Smooth muscle cell (in vitro differentiated cells): ENCODE measurements at regions not wholly inside any gene's neighbourhood (a gene's known extent, or its start where the extent isn't known, plus 50 kb on each side); places are given as distances from the start of the nearest gene placed in this dataset.

Experiments
- DNase-seq: peaks from one replicate; lab custom pipeline; 2025; ENCODE audit not compliant: unreplicated experiment; lab: John Stamatoyannopoulos, UW
- H2AFZ ChIP-seq: fragments of 200-600 bp; sonication (generic); 2 replicates; pipeline ENCODE4 v1.6.0; 2016; ENCODE audit warnings: antibody characterized with exemption, low read depth, mild to moderate bottlenecking
- H3F3A ChIP-seq: fragments of 200-600 bp; sonication (generic); 2 replicates; pipeline ENCODE4 v1.6.0; 2017; ENCODE audit warnings: antibody characterized with exemption, low read depth
- H3K27ac ChIP-seq: fragments of 200-600 bp; sonication (generic); 2 replicates; pipeline ENCODE4 v1.5.1; 2016; ENCODE audit warnings: low read depth, mild to moderate bottlenecking
- H3K27me3 ChIP-seq: fragments of 200-600 bp; sonication (generic); 2 replicates; pipeline ENCODE4 v1.6.1; 2016; ENCODE audit warnings: low read depth, mild to moderate bottlenecking
- H3K36me3 ChIP-seq: fragments of 200-600 bp; sonication (generic); 2 replicates; pipeline ENCODE4 v1.5.1; 2016; ENCODE audit warnings: low read depth
- H3K4me1 ChIP-seq: fragments of 200-600 bp; sonication (generic); 2 replicates; pipeline ENCODE4 v1.5.1; 2016; ENCODE audit warnings: low read depth
- H3K4me2 ChIP-seq: fragments of 200-600 bp; sonication (generic); 2 replicates; pipeline ENCODE4 v1.6.0; 2016; ENCODE audit warnings: mild to moderate bottlenecking
- H3K4me3 ChIP-seq: fragments of 200-600 bp; sonication (generic); 2 replicates; pipeline ENCODE4 v1.5.1; 2016; ENCODE audit warnings: mild to moderate bottlenecking
- H3K79me2 ChIP-seq: fragments of 200-600 bp; sonication (generic); 2 replicates; pipeline ENCODE4 v1.6.0; 2016; ENCODE audit warnings: low read depth, mild to moderate bottlenecking
- H3K9ac ChIP-seq: fragments of 200-600 bp; sonication (generic); 2 replicates; pipeline ENCODE4 v1.6.0; 2016; ENCODE audit warnings: low read depth
- H3K9me3 ChIP-seq: fragments of 200-600 bp; sonication (generic); replicated peaks from 2 replicates; pipeline ENCODE4 v1.5.1; 2016; ENCODE audit warnings: low read depth
- H4K20me1 ChIP-seq: fragments of 200-600 bp; sonication (generic); 2 replicates; pipeline ENCODE4 v1.6.0; 2016; ENCODE audit warnings: low read depth
- WGBS: methylation state at CpG from one replicate; pipeline ENCODE4 v1.1.7; 2016; ENCODE audit warnings: low lambda C conversion rate; 5-methylcytosine and 5-hydroxymethylcytosine counted together
- TF ChIP-seq, protein P1 (sequence below): fragments of 200-600 bp; sonication (generic); IDR thresholded peaks from 2 replicates; pipeline ENCODE4 v1.5.1; 2017; ENCODE audit warnings: borderline replicate concordance, mild to moderate bottlenecking, antibody characterized with exemption; ENCODE audit not compliant: insufficient read depth, poor library complexity, severe bottlenecking

DNA sequence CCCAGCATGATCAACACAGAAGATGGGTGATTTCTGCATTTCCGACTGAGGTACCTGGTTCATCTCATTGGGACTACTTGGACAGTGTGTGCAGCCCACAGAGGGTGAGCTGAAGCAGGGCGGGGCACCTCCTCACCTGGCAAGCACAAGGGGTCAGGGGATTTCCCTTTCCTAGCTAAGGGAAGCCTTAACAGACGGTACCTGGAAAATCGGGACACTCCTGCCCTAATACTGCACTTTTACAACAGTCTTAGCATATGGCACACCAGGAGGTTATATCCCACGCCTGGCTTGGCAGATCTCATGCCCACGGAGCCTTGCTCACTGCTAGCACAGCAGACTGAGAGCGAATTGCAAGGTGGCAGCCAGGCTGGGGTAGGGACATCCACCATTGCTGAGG, 92.9 kb upstream of the GRID2 start:
- H3K9ac ChIP-seq: no peak overlapping the region
- H3K27me3 ChIP-seq: no peaks in the 10 kb centered on the region
- no peak for DNase-seq
- H3K4me3 ChIP-seq: no peak overlapping the region
- no peak overlapping the region for H2AFZ ChIP-seq
- peaks cover 7% of the 10 kb centered on the region for H3K4me1 ChIP-seq
- H3K79me2 ChIP-seq: no peaks in the 10 kb centered on the region
- no peaks in the 10 kb centered on the region for H4K20me1 ChIP-seq
- H3K27ac ChIP-seq: no peak overlapping the region
- H3K9me3 ChIP-seq: no peaks in the 10 kb centered on the region
- TF ChIP-seq, protein P1, sequence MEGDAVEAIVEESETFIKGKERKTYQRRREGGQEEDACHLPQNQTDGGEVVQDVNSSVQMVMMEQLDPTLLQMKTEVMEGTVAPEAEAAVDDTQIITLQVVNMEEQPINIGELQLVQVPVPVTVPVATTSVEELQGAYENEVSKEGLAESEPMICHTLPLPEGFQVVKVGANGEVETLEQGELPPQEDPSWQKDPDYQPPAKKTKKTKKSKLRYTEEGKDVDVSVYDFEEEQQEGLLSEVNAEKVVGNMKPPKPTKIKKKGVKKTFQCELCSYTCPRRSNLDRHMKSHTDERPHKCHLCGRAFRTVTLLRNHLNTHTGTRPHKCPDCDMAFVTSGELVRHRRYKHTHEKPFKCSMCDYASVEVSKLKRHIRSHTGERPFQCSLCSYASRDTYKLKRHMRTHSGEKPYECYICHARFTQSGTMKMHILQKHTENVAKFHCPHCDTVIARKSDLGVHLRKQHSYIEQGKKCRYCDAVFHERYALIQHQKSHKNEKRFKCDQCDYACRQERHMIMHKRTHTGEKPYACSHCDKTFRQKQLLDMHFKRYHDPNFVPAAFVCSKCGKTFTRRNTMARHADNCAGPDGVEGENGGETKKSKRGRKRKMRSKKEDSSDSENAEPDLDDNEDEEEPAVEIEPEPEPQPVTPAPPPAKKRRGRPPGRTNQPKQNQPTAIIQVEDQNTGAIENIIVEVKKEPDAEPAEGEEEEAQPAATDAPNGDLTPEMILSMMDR: no peak
- 93% methylated on average over 7 of the region's 7 CpGs for WGBS
- H3F3A ChIP-seq: no peaks in the 10 kb centered on the region
- no peak overlapping the region for H3K4me2 ChIP-seq
- no peaks in the 10 kb centered on the region for H3K36me3 ChIP-seq

DNA sequence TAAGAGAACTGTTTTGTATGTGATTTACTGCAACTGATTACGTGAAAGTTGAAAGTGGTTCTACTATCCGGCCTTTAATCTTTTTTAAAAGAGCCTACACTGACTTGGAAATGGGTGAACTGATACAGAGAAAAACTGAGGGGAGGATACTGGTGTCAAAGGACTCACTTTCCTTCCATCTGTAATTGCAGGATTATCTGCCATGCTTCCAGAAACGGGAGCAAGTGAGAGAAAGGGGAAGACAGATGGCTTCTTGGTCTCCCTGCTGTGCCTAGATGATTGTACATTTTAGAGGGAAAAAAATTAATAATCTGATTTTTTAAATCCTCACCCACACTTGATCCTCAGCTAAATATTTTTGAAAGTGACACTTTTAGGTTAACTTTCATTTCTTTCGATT, 88.3 kb upstream of the GRID2 start:
- TF ChIP-seq, protein P1: no peak
- Histone ChIP-seq H3K36me3 (no peaks in the 10 kb centered on the region), H3K9me3 (peaks cover 8% of the 10 kb centered on the region), H3K9ac (no peak overlapping the region), H3K4me2 (no peak overlapping the region), H3K27ac (no peak overlapping the region), H2AFZ (no peak overlapping the region), H3F3A (no peaks in the 10 kb centered on the region), H3K4me1 (no peaks in the 10 kb centered on the region), H4K20me1 (no peaks in the 10 kb centered on the region), H3K79me2 (no peaks in the 10 kb centered on the region), H3K27me3 (no peaks in the 10 kb centered on the region), H3K4me3 (no peak overlapping the region)
- no peak for DNase-seq
- WGBS: 93% methylated on average over 4 of the region's 4 CpGs

DNA sequence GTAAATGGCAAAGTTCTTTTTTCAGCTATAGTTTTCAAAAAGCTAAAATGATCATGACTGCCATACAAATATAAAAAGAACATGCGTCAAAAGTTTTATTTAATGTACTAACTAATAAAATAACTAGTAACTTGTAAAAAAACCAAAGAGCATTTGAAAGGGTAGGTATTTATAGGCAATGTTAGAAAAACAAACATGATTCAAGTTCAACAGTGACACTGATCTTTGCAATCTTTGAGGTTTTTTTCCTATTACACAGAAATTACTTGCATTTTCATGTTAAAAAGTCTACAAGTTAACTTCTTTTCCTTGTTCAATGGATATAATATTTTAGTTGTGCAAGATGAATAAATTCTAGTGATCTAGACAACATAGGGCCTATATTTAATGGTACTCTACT, 72.3 kb upstream of the GRID2 start:
- Histone ChIP-seq H3K27me3 (no peaks in the 10 kb centered on the region), H3K79me2 (no peaks in the 10 kb centered on the region), H3F3A (no peaks in the 10 kb centered on the region), H3K36me3 (no peaks in the 10 kb centered on the region), H3K4me1 (peaks cover 11% of the 10 kb centered on the region), H3K4me3 (no peak overlapping the region), H4K20me1 (no peaks in the 10 kb centered on the region), H2AFZ (peak overlapping the region; percentile 31), H3K9ac (no peak overlapping the region), H3K27ac (no peak overlapping the region), H3K9me3 (no peaks in the 10 kb centered on the region), H3K4me2 (peak overlapping the region; percentile 28)
- no peak for DNase-seq
- TF ChIP-seq, protein P1: no peak
- 79% methylated on average over 1 of the region's 1 CpG for WGBS

DNA sequence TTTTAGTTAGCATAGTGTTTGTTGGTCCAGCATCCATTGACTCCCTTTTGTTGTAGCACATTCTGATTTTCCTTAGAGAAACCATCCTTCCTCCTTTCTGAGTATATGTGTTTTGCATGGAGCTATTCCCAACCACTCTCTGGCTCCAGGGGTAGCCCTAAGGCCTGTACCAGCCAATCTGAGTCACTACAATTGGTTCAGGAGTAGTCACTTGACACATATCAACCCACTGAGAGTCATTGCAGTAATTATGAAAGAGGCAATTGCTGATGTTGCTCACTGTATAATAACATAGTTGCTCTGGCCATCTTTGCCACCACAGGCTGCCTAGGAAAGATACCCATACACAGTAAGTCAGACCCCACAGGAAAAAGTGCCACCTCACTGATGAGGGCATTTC, 71.2 kb upstream of the GRID2 start:
- no peaks in the 10 kb centered on the region for H3K36me3 ChIP-seq
- H3K79me2 ChIP-seq: no peaks in the 10 kb centered on the region
- H4K20me1 ChIP-seq: no peaks in the 10 kb centered on the region
- H3K4me3 ChIP-seq: no peak overlapping the region
- DNase-seq: no peak
- no peaks in the 10 kb centered on the region for H3F3A ChIP-seq
- no peak overlapping the region for H3K4me2 ChIP-seq
- no peak overlapping the region for H3K27ac ChIP-seq
- H2AFZ ChIP-seq: no peak overlapping the region
- H3K9ac ChIP-seq: no peak overlapping the region
- H3K9me3 ChIP-seq: no peaks in the 10 kb centered on the region
- H3K4me1 ChIP-seq: peaks cover 20% of the 10 kb centered on the region
- TF ChIP-seq, protein P1: no peak
- H3K27me3 ChIP-seq: no peaks in the 10 kb centered on the region
